ENCODE measurements at regions not wholly inside any gene's neighbourhood (a gene's known extent, or its start where the extent isn't known, plus 50 kb on each side); places are given as distances from the start of the nearest gene placed in this dataset.

GRCh38 chr3:147153830-147154539, 252.4 kb downstream of the ZIC4 start:
- in situ Hi-C loops (cut with HindIII; ENCODE audit: low sequenced_read_pairs) = no loop called here
- DNase-seq (ENCODE audit: low read depth) = no peak
- no peak for TF ChIP-seq CTCF (IDR thresholded peaks at IDR 0.05; ENCODE audit: low read depth, low read length, missing control alignments)
- no peak overlapping the region for H3K4me3 ChIP-seq (ENCODE audit: low read depth, low read length)

GRCh38 chr3:147152476-147152875, 253.9 kb downstream of the ZIC4 start:
- TF ChIP-seq CTCF (IDR thresholded peaks at IDR 0.05; ENCODE audit: low read depth, low read length, missing control alignments) = no peak
- in situ Hi-C loops (cut with HindIII; ENCODE audit: low sequenced_read_pairs) = no loop called here
- no peak overlapping the region for H3K4me3 ChIP-seq (ENCODE audit: low read depth, low read length)
- no peak for DNase-seq (ENCODE audit: low read depth)

GRCh38 chr3:147141516-147142288, 264.6 kb downstream of the ZIC4 start:
- DNase-seq (ENCODE audit: low read depth) = no peak
- TF ChIP-seq CTCF (IDR thresholded peaks at IDR 0.05; ENCODE audit: low read depth, low read length, missing control alignments) = no peak
- no peak overlapping the region for H3K4me3 ChIP-seq (ENCODE audit: low read depth, low read length)
- in situ Hi-C loops (cut with HindIII; ENCODE audit: low sequenced_read_pairs) = no loop called here

- no peak overlapping the region for H3K4me3 ChIP-seq (ENCODE audit: low read depth, low read length)
- no peak for DNase-seq (ENCODE audit: low read depth)
- in situ Hi-C loops (cut with HindIII; ENCODE audit: low sequenced_read_pairs) = no loop called here
- no peak for TF ChIP-seq CTCF (IDR thresholded peaks at IDR 0.05; ENCODE audit: low read depth, low read length, missing control alignments)
Observed at GRCh38 chr3:147139341-147139740, 267.0 kb downstream of the ZIC4 start.

- no peak for DNase-seq (ENCODE audit: low read depth)
- in situ Hi-C loops (cut with HindIII; ENCODE audit: low sequenced_read_pairs) = no loop called here
- TF ChIP-seq CTCF (IDR thresholded peaks at IDR 0.05; ENCODE audit: low read depth, low read length, missing control alignments) = no peak
- H3K4me3 ChIP-seq (ENCODE audit: low read depth, low read length) = no peak overlapping the region
Observed at GRCh38 chr3:147132168-147132567, 274.2 kb downstream of the ZIC4 start.

GRCh38 chr3:147130461-147130860, 275.9 kb downstream of the ZIC4 start:
- no peak for DNase-seq (ENCODE audit: low read depth)
- TF ChIP-seq CTCF (IDR thresholded peaks at IDR 0.05; ENCODE audit: low read depth, low read length, missing control alignments) = no peak
- H3K4me3 ChIP-seq (ENCODE audit: low read depth, low read length) = no peak overlapping the region
- in situ Hi-C loops (cut with HindIII; ENCODE audit: low sequenced_read_pairs) = no loop called here
